A549 (cell line): ENCODE measurements at regions not wholly inside any gene's neighbourhood (a gene's known extent, or its start where the extent isn't known, plus 50 kb on each side); places are given as distances from the start of the nearest gene placed in this dataset.

Source experiments
- BHLHE40 ChIP-seq: IDR thresholded peaks from 2 replicates; pipeline ENCODE4 v1.6.1; 2012; ENCODE audit warnings: low read depth, low read length, inconsistent platforms
- JUNB ChIP-seq: fragments of >200 bp; sonication (Bioruptor Twin); formaldehyde crosslinking; IDR thresholded peaks from 2 replicates; pipeline ENCODE4 v1.6.1; 2016
- PHF8 ChIP-seq: fragments of 200-600 bp; sonication (generic); IDR thresholded peaks from 2 replicates; pipeline ENCODE4 v1.6.1; 2016; ENCODE audit warnings: low read depth, mild to moderate bottlenecking, antibody characterized with exemption, moderate library complexity, borderline replicate concordance
- POLR2A ChIP-seq: IDR thresholded peaks from 2 replicates; pipeline ENCODE4 v1.6.1; 2012; ENCODE audit warnings: mild to moderate bottlenecking, low read length
- RNF2 ChIP-seq: fragments of 200-600 bp; sonication (generic); IDR thresholded peaks from 2 replicates; pipeline ENCODE4 v1.6.1; 2016; ENCODE audit warnings: low read depth, mild to moderate bottlenecking, antibody characterized with exemption, moderate library complexity, borderline replicate concordance
- TF ChIP-seq, protein P1 (sequence below): fragments of >200 bp; sonication (Bioruptor Twin); formaldehyde crosslinking; IDR thresholded peaks from 3 replicates; pipeline ENCODE4 v1.5.1; 2016

DNA sequence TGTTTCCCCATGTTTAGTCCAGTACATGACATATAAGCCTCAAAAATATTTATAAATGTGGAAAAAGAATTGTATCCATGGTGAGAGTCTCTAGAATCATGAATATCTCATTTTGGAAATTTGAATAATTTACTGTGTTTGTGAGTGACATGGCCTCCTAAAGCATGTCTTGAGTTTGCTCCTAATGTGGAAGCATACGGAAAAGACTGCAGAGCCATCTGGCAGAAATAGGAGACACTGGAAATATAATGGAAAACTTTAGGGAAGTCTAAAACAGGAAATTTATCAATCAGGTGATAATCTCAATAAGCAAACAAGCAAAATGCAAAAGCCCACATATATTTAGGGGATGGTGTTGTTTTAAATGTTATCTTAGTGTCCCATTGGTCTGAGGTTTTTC, 465.0 kb downstream of the TDRD3 start:
- TF ChIP-seq POLR2A (no peak), BHLHE40 (no peak), PHF8 (no peak), JUNB (no peak), RNF2 (no peak)
- TF ChIP-seq, protein P1, sequence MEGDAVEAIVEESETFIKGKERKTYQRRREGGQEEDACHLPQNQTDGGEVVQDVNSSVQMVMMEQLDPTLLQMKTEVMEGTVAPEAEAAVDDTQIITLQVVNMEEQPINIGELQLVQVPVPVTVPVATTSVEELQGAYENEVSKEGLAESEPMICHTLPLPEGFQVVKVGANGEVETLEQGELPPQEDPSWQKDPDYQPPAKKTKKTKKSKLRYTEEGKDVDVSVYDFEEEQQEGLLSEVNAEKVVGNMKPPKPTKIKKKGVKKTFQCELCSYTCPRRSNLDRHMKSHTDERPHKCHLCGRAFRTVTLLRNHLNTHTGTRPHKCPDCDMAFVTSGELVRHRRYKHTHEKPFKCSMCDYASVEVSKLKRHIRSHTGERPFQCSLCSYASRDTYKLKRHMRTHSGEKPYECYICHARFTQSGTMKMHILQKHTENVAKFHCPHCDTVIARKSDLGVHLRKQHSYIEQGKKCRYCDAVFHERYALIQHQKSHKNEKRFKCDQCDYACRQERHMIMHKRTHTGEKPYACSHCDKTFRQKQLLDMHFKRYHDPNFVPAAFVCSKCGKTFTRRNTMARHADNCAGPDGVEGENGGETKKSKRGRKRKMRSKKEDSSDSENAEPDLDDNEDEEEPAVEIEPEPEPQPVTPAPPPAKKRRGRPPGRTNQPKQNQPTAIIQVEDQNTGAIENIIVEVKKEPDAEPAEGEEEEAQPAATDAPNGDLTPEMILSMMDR, result no peak
